A549 (cell line): ENCODE measurements at regions not wholly inside any gene's neighbourhood (a gene's known extent, or its start where the extent isn't known, plus 50 kb on each side); places are given as distances from the start of the nearest gene placed in this dataset.
A peak's percentile ranks its signal among the peaks of the same experiment; 100 is the strongest.

Source experiments
- ATAC-seq, 2 experiments: fragments of 200-7000 bp in 1 of 2; fragments of >200 bp in 1 of 2; cut with Nextera tagmentation in 1 of 2; cut with Tn5 transposase in 1 of 2; 3 replicates each; pipeline versions ENCODE4 v1.8.0 to v1.9.1; 2018 to 2020; ENCODE audit warnings: mild to moderate bottlenecking in 1 of 2, moderate library complexity in 1 of 2
- CTCF ChIA-PET: fragments of 300-600 bp; sonication (Branson Sonifier 250); formaldehyde crosslinking; extraction: SDS; loops from one replicate; lab custom pipeline; 2021; ENCODE audit warnings: antibody characterized with exemption, inconsistent platforms; lab: Yijun Ruan, JAX
- POLR2A ChIA-PET: fragments of 350-600 bp; formaldehyde crosslinking; extraction: SDS; loops from one replicate; lab custom pipeline; 2021; ENCODE audit warnings: antibody characterized with exemption, inconsistent platforms; lab: Yijun Ruan, JAX
- DNase-seq, 2 experiments: peaks; one replicate each; pipeline versions ENCODE4 v3.0.0 to v3.0.0-alpha.2; 2011 to 2016; ENCODE audit warnings: low read depth in 1 of 2, low spot score in 1 of 2
- FAIRE-seq: peaks from 2 replicates; lab custom pipeline; 2011; peaks lifted over from hg19 to GRCh38; lab: Jason Lieb, UNC
- H3K27ac ChIP-seq, 2 experiments: fragments of >200 bp; sonication (Bioruptor Twin); formaldehyde crosslinking; 3 replicates each; pipeline ENCODE4 v1.5.1; 2016 to 2017
- H3K4me1 ChIP-seq: fragments of >200 bp; sonication (Bioruptor Twin); formaldehyde crosslinking; 3 replicates; pipeline ENCODE4 v1.6.1; 2016
- H3K4me2 ChIP-seq: fragments of >200 bp; sonication (Bioruptor Twin); formaldehyde crosslinking; 3 replicates; pipeline ENCODE4 v1.6.1; 2016
- H3K4me3 ChIP-seq: fragments of >200 bp; sonication (Bioruptor Twin); formaldehyde crosslinking; 3 replicates; pipeline ENCODE4 v1.5.1; 2016
- H3K9me3 ChIP-seq: fragments of >200 bp; sonication (Bioruptor Twin); formaldehyde crosslinking; 3 replicates; pipeline ENCODE4 v1.6.1; 2016
- BCL3 ChIP-seq: fragments of >200 bp; sonication (Bioruptor Twin); formaldehyde crosslinking; IDR thresholded peaks from 3 replicates; pipeline ENCODE4 v1.6.1; 2016
- CHD2 ChIP-seq: fragments of 150-350 bp; IDR thresholded peaks from 2 replicates; pipeline ENCODE4 v1.6.1; 2014; ENCODE audit warnings: low read length; ENCODE audit not compliant: partially characterized antibody
- E2F6 ChIP-seq: IDR thresholded peaks from 2 replicates; pipeline ENCODE4 v1.6.1; 2012; ENCODE audit warnings: low read depth, borderline replicate concordance
- EHMT2 ChIP-seq: fragments of 200-600 bp; sonication (generic); IDR thresholded peaks from 2 replicates; pipeline ENCODE4 v1.6.1; 2016; ENCODE audit warnings: antibody characterized with exemption, low read depth, mild to moderate bottlenecking, moderate library complexity
- ELK1 ChIP-seq: fragments of 150-350 bp; IDR thresholded peaks from 2 replicates; pipeline ENCODE4 v1.6.1; 2014; ENCODE audit warnings: low read depth, mild to moderate bottlenecking, low read length
- ESRRA ChIP-seq: fragments of 150-350 bp; IDR thresholded peaks from 2 replicates; pipeline ENCODE4 v1.6.1; 2014; ENCODE audit warnings: mild to moderate bottlenecking, low read length, borderline replicate concordance
- GATA3 ChIP-seq: IDR thresholded peaks from 2 replicates; pipeline ENCODE4 v1.6.1; 2012; ENCODE audit warnings: borderline replicate concordance
- HOXA7 ChIP-seq: fragments of 250-450 bp; sonication (Bioruptor Pico); IDR thresholded peaks from 2 replicates; pipeline ENCODE4 v1.5.0; 2020; ENCODE audit warnings: mild to moderate bottlenecking, moderate library complexity
- HOXB5 ChIP-seq: fragments of 250-450 bp; sonication (Bioruptor Pico); IDR thresholded peaks from 2 replicates; pipeline ENCODE4 v1.5.0; 2020; ENCODE audit warnings: mild to moderate bottlenecking, moderate library complexity
- JUN ChIP-seq, 2 experiments: fragments of >200 bp; sonication (Bioruptor Twin); formaldehyde crosslinking; IDR thresholded peaks; 2 replicates in 1 of 2; 3 replicates in 1 of 2; pipeline ENCODE4 v1.6.1; 2016 to 2017
- NFE2L2 ChIP-seq: fragments of 150-350 bp; conservative IDR thresholded peaks from 2 replicates; pipeline ENCODE4 v1.6.1; 2014; ENCODE audit warnings: low read length
- PBX3 ChIP-seq: IDR thresholded peaks from 2 replicates; pipeline ENCODE4 v1.6.1; 2012
- PHF8 ChIP-seq: fragments of 200-600 bp; sonication (generic); IDR thresholded peaks from 2 replicates; pipeline ENCODE4 v1.6.1; 2016; ENCODE audit warnings: low read depth, mild to moderate bottlenecking, antibody characterized with exemption, moderate library complexity, borderline replicate concordance
- RCOR1 ChIP-seq: fragments of 150-350 bp; IDR thresholded peaks from 2 replicates; pipeline ENCODE4 v1.6.1; 2014; ENCODE audit warnings: antibody characterized with exemption, low read length, low read depth
- REST ChIP-seq: fragments of 200-600 bp; sonication (generic); IDR thresholded peaks from 2 replicates; pipeline ENCODE4 v1.6.1; 2016; ENCODE audit warnings: antibody characterized with exemption, mild to moderate bottlenecking, moderate library complexity
- RFX5 ChIP-seq: fragments of 450-650 bp; IDR thresholded peaks from 2 replicates; pipeline ENCODE4 v1.7.1; 2014; ENCODE audit warnings: antibody characterized with exemption, mild to moderate bottlenecking, moderate library complexity
- USF2 ChIP-seq: fragments of 450-650 bp; IDR thresholded peaks from 2 replicates; pipeline ENCODE4 v1.6.1; 2014; ENCODE audit warnings: antibody characterized with exemption
- WGBS: methylation state at CpG from one replicate; pipeline ENCODE4 v1.1.6; 2017; ENCODE audit errors: missing lambda C conversion rate; 5-methylcytosine and 5-hydroxymethylcytosine counted together

- TF ChIP-seq ELK1 (no peak), HOXA7 (CRISPR knock-in tag) (no peak), CHD2 (no peak), RFX5 (no peak), EHMT2 (no peak), USF2 (no peak), REST (no peak), BCL3 (no peak), JUN (IDR thresholded peaks at IDR 0.05) (no peak), ESRRA (no peak), NFE2L2 (no peak), PHF8 (no peak)
Observed at GRCh38 chr16:87552072-87552718, 50.1 kb upstream of the JPH3 start.

GRCh38 chr16:87551487-87551886 lies 50.8 kb upstream of the JPH3 start:
- no peak for FAIRE-seq
- peak; percentile 45 to 47; a peak in 2 of 6 replicates for ATAC-seq
- CTCF ChIA-PET, result interaction anchor here (0.7 to 4.1 kb wide), 21 partner anchors 9 to 135 kb away, joined by 3 to 49 read pairs (median 4); no protein-coding TSS in a partner anchor
- Histone ChIP-seq H3K4me2 (no peak overlapping the region), H3K4me3 (no peak overlapping the region), H3K9me3 (no peaks in the 10 kb centered on the region), H3K4me1 (no peaks in the 10 kb centered on the region), H3K27ac (no peak overlapping the region)
- 45% methylated on average over 5 of the region's 5 CpGs for WGBS
- no peak for DNase-seq
- POLR2A ChIA-PET, result no interaction called here
- TF ChIP-seq PBX3, result no peak
- TF ChIP-seq E2F6, result no peak
- TF ChIP-seq GATA3, result no peak
- no peak for TF ChIP-seq EHMT2
- TF ChIP-seq HOXB5, result no peak
- no peak for TF ChIP-seq RCOR1

More at GRCh38 chr16:87552072-87552718, 50.1 kb upstream of the JPH3 start:
- Histone ChIP-seq H3K4me3 (no peak overlapping the region), H3K4me1 (no peaks in the 10 kb centered on the region), H3K27ac (no peak overlapping the region), H3K4me2 (no peak overlapping the region), H3K9me3 (no peaks in the 10 kb centered on the region)
- CTCF ChIA-PET, result interaction anchor here (1.8 to 3.1 kb wide), 3 partner anchors 10 to 83 kb away, joined by 4 to 21 read pairs (median 9); no protein-coding TSS in a partner anchor
- 77% methylated on average over 11 of the region's 18 CpGs for WGBS
- POLR2A ChIA-PET, result no interaction called here
- FAIRE-seq (no peak), ATAC-seq (no peak; a peak in 1 of 6 replicates), DNase-seq (no peak)
